NCI-H2171 (cell line): ENCODE measurements at regions not wholly inside any gene's neighbourhood (a gene's known extent, or its start where the extent isn't known, plus 50 kb on each side); places are given as distances from the start of the nearest gene placed in this dataset.
"Not testable (repeated sequence)": the region's sequence is repeated elsewhere in the genome, so short reads cannot be mapped to it uniquely, and the experiment has no call there.

Source experiments
- DNase-seq: peaks from one replicate; lab custom pipeline; 2025; lab: John Stamatoyannopoulos, UW

DNA sequence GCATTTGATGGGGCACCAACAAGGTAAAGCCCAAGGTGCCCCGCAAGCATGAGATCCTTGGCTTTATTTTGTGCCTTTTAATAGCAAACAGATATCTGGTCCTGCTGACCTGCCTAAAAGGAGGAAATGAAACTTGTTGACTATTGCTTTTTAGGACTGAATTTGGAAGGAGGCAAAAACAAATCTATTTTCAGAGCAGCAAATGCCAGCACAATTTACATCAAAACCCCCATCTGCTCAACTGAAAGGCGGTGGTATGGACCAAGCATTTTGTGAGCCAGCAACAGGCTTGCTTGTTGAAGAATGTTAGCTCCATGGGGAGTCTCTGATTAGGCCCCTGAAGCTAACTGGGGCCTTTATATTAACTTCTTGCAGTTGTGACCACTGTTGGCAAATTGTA, 192.6 kb upstream of the E2F8 start:
- DNase-seq: no peak

DNA sequence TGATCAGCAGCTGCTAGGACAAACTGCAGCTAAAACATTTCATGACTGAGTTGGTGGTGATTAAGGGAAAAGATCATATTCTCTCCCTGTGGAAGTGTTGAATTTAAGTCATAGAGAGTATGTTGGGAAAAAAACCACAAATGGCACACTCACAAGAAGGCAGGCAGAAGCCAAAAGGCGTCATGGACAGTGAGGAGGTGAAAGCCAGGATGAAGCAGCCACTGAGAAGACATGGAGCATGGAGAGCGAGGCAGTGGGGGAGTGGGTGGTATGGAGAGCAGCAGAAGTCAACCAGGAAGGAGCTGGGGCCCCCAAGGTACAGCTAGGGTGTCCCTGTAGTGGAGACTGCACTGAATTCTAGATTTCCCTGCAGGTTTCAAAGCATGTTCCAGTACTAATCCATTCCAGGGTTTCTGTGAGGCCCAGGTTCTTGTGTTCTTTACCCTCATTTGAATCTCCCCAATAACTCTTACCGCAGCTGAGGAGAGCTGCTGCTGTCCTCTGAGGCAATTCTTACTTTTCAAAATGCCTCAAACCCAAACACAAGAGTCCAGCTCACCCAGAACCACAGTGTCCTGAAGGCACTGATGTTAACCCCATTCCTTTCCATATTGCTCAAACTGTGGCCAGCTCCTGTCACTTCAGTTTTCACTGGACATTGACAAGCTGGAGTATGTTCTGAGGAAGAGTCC, 191.8 kb upstream of the E2F8 start:
- DNase-seq: no peak

DNA sequence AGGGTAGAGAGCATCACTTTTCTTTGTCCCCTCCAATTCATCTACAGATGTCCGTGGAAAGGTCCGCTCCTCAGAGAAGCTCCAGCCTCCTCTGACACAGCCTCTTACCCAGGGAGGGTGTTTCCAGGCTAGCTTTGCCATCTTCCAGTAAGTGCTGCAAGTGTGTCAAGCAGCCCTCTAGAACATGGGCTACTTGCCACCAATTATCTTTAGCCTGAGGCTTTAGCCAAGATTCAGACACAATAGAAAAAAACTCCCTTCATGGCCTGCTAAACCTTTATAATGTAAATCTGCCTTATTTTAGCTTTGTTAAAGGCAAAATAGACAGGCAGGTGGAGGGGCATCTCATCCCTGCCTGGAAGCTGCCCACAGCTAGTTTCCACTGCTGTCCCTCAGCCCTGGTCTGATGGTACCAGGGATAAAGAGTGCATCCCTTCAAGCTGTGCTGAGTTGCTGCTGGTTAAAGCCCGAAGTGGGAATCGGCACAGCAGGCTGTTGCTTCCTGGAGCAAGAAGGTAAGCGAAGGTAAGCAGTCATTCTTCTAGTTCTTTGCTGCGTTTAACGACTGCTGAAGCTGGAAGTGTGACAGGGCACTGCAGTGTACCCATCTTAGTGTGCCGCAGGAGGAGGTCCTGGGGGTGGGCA, 190.1 kb upstream of the E2F8 start:
- no peak for DNase-seq

DNA sequence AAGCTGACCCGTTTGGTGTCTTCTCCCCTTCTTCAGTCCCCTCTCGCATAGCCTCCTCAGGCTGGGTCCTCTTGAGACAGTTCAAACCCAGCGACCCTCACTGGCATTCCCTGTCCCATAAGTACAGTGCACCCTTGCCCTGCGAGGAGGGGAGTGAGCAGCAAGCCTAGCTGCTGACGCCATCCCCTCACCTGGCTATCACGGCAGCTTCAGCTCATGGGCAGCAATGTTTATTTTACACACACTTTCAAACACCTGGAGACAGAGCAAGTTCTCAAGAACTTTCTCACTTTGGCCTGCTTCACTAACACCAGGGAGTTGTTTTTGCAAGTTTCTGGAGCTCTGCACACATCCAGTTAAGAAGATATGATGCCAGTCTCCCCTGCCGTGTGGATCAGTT, 189.6 kb upstream of the E2F8 start:
- no peak for DNase-seq

DNA sequence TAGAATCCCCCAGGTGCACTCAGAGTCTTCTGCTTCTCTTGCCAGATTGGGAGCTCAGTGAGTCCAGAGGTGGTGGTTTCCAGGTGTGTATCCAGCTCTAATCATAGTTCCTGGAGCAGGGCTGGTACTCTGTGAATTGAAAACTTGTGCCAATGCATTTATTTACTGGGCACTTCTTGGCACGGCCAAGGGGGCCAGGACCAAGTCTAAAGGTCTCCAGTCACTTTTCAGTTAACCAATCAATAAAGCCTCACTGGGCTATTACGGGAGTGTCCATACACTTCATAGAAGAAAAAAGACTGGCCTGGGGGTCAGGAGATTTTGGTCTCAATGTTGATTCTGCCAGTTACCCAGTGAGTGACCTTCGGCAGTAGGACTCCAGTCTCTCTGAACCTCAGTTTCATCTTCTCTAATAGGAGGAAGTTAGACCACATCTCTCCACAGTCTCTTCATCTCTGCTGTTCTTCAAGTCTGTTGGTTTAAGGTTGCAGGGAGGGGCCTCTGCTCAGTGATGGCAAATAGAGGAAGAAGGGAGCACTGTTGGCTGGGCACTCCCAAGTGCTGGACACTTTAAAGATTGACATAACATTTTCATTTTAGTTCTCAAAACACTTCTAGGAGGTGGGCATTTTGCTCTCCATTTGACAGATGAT, 188.5 kb upstream of the E2F8 start:
- no peak for DNase-seq

DNA sequence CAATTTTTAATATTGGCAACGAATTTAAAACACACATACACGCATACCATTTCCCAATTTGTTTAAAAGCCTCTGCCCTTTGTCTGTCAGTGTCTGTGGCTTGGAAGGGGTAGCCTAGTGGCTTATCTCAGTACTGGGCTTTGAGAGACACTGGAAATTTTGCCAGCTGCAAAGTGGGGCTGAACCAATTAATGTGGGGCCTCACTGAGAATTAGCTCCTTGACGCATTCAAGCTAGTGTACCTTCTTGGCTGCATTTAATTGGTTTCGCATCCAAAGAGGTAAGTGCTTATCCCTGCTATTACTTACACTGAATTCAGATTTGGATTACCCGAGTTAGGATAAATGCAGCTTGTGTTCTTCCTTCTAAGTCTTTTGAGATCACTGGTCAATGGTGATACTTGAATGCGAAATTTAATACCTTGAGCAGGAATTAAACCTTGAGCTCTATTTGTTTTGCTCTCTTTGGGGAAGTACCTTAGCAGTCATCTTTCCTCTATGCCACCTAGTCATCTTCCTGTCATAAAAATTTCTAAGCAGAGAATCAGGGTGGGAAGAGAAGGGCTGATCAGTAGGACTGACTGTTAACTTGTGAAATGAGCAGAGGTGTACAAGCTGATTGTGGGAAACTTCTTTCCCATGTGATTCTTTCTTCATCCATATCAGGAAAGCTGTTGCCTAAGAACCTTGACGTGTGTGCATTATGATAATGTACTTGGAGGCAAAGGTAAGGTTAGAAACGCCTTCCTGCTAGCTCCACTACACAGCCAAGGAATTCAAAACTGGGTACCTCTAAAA, 187.7 kb upstream of the E2F8 start:
- DNase-seq: no peak

DNA sequence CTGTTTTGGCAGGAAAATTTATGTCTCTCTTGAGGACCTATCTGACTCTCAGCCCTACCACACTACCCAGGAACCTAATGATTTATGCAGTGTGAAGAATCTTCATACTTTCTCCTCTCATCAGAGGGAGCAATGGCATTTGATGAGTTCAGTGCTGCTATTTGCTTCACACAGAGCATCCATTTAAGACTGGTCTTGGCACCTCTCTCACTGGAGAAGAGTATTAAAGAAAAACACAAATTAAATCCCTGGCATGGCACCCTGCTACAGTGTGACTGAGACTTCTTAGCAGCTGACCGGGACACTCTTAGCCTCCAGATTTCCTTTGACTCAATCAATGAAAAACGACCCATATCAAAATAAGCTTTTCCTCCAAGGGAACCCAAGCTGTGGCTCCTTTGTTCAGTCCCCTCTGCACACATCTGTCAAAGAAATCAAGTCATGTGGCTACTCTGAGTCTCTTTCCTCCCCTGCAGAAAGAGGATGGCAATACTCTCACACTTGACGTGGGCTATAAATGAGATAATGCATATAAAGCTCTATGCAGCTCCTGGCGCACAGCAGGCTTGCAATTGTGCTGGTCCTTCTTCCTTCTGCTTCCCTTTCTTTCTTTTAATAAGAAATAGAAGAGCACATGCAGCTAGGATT, 186.1 kb upstream of the E2F8 start:
- DNase-seq: no peak

DNA sequence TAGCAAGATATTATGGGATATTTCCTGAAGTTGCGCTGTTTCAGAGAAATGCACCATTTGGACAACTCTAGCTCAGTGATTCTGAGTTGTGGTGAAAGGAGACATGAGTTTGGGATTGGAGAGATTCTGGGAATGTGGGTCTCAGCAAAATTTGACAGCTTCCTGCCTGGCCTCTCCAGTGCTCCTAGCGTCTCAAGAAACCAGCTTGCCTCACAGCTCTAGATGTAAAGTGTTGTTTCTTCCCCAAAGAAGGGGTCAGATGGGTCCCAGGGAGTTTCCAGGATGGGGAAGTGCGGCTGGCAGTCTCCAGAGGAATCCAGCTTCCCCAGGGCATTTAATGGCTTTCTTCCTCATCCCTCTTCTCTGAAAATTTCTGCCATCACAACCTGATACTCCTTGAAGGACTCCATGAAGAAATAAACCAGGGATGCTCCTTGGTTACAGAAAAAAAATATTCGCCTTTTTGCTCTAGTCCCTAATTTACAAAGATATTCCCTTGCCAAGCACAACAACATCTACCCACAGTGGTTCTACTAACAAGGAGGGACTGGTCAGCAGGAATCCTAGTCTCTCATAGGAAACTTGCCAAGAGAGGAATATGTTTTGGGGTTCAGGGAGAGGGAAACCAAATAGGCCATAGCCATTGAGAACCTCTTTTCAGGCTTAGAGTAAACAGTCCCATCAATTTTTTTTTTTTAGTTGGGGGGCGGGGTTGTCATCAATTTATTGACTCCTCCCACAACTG, 185.4 kb upstream of the E2F8 start:
- no peak for DNase-seq

DNA sequence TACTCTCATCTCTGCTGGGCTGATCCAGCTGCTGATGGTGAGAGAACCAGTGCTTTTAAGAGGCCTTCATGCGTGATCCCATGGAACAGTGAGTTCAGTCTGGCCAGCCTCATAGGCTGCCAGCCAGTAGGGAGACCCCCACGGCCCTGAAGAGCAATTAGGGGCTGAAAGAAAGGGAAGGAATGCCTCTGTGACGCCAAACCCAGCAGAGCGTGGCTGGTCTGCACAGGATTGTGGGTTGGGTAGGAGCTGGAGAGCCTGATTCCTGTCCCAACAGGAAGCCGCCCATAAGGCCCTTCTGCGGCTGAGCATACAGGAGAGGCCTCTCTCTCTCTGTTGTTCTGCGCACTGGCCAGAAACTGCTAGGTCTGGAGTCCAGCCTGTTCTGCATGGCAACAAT, 181.5 kb upstream of the E2F8 start:
- no peak for DNase-seq

DNA sequence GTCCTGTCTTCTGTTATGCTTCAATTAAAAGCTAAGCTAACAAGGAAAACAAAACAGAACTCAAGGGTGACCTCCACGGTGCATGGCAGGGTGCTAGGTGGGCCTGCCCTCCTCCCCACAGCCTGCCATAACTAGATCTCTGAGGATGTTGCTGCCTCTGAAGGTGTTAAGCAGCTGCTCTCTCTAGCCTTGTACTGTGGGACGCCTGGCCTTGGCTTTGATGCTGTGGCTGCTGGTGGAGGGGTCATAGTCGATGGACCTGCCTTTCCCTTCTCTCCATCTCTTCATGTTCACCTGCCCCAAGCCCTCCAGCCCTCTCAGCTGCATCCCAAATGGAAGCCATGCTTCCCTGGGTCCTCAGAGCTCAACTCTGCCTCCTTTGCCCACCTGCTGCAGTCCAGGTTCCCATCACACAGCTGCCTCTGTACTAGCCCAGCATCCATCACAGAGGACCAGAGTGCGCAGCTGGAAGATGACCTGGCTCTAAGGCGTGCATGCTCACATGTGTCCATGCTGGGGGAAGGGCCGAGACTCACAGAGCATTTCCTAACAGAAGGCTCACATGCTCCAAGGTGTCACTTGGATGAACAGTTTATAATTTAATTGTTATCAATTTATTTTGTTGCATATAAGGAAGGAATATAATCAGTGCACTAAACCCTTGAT, 180.3 kb upstream of the E2F8 start:
- no peak for DNase-seq

DNA sequence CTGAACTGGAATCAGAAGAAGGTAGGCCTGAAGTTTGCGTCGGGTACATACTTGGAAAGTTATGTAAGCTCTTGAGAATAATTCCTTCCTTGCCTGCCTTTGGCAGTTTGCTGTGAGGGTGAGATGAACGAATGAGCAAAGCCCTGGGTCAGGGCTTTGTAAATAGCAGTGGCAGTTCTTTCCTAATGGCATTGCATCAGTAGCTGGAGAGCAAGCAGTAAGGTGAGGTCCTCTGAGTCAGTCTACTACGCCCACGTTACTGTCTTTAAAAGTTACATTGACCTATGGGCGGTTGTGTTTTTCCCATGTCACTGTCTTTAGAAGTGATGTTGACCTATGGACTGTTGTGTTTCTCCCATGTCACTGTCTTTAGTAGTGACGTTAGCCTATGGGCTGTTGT, 179.1 kb upstream of the E2F8 start:
- no peak for DNase-seq

DNA sequence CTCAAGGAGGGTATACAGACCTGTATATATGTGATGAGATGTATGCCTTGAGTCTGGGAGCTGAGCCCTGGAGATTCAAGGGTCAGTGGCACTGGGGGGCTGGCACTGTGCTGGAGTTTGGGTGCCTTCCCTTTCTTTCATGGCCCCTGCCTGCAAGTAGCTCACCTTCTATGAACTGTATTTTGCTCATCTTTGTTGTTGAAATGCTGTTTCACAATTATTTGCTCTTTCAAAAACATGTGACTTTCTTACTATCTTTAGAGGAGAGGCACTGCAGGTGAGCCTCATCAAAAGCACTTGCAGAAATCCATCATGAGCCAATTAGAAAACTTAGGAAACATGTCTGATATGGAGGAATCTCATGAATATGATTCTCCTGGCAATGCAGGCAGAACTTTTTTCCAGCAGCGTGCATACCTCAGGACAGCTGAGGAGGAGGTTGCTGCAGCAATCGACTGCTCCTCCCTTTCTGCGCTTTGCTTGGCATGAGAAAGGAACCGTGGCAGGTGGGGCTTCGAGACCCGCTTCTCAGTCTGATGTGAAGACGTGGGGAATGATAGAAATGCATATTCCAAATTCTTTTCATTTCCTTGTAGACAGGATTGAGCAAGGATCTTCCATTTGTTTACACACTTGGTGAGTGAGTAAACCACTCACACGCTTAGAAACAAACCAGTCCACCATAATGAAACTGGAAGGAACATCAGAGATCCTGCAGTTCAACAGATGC, 178.4 kb upstream of the E2F8 start:
- DNase-seq: no peak

DNA sequence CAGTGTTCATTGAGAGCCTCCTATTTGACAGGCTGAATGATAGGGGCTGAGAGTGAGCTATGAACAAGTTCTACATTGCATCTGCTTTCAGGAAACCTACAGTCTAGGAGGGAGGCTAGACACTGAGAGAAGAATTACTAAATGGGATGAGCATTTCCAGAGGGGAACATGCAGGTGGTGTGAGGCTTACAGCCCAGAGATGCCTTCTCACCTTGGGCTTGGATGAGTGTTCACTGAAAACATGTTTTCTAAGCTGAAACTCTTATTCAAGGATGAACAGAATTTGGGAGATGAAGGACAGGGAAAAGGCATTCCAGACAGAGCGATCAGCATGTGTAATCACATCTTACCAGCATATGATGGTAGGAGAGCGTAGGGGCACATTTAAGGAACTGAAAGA, 177.5 kb upstream of the E2F8 start:
- DNase-seq: no peak

DNA sequence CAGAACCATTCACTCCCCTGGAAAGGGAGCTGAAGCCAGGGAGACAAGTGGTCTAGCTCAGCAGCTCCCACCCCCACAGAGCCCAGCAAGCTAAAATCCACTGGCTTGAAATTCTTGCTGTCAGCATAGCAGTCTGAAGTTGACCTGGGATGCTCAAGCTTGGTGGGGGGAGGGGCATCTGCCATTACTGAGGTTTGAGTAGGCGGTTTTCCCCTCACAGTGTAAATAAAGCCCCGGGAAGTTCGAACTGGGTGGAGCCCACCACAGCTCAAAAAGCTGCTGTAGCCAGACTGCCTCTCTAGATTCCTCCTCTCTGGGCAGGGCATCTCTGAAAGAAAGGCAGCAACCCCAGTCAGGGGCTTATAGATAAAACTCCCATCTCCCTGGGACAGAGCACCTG, 171.3 kb upstream of the E2F8 start:
- not testable (repeated sequence) for DNase-seq

DNA sequence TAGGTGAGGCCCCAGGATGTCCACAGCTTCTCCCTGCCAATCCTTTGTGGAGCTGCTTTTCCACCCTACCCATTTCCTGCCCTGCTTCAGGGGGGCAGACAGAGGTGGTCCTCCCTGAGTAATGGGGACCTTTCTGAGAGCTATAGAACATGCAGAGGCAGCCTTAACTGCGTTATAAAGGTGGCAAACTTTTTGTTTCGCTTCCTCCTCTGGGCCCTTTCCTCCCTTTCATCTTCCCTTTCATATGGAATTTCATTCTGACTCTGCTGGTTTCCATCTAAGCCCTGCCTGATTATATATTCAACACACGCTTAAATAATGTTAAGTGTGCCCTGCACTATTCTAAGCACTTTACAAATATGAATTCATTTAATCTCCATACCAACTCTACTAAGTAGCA, 169.3 kb upstream of the E2F8 start:
- DNase-seq: no peak

DNA sequence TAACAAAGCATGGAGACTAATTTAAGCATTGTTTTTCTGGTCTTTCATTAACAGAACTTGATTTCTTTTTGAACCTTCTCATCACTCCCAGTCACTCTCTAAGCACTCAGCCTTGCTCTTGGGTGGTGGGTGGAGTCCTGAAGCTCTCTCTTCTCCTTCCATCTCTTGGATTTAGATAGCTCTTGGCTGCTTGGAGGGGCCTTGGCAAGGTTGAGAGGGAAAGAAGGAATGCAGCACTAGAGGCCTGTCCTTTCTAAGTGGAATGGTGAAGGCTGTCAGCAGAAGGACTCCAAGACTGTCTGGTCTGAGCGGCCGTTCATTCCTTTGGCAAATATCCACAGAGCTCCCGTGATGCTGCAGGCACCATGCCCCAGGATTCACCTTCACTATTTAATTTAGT, 168.6 kb upstream of the E2F8 start:
- DNase-seq: no peak

DNA sequence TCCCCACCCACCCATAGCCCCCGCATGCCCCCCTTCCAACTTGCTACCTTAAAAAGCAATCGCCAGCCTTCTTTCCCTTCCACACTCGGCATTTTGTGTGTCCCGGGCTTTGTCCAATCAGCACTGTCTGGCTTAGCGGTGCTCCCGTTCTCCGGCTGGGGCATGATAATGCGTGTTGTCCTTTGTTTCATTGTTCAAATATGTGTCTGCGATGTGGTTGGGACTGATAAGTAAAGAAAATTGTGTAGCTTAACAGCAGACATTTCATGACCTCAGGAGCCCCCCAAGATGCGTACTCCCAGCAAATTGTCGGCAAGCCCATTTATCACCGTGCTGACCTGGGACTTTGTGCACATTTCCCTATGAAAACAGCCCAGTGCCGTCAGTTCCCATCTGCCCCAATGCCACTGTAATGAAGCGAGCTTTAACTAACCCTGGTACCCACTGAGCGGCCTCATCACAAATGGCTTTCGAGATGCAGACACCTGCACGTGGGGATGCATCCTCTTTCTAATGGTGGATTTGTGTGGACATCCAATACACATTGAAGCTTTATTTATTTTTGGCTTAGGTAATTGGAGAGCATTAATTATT, 167.0 kb upstream of the E2F8 start:
- DNase-seq: no peak

DNA sequence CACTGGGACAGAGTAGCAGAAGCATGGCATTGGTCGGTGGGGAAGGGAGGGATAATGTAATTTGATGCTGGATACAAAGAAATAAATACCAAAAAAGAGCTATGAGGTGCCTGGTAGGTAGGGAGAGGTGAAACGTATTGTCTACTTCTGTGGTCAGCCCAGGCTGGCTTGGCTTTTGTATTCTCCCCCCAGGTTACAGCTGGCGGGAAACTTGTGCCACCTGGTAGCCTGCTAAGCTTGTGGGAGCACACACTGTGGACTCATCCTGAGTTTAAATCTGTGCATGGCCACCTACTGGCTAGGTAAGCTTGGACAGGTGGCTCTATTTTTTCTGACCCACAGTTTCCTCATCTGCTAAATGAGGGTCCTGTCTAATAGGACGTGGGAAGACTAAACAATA, 165.2 kb upstream of the E2F8 start:
- DNase-seq: no peak

DNA sequence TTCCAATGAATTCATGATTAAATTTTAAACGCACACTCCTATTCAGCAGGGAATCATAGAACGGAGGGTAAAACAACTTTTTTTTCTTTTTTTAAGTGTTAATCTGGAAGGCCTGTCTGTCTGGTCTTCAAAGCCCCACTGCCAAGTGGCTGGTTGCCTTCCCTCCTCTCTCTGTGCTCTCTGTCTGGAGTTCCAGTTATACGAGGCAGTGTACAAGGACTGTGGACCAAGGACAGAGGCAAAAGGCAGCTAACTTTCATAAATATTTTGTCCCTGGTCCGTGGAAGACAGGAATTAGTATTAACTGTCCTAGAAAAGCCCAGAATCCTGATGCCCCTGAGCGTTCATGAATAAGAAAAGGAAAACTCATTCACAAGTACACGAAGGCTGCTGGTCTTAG, 164.0 kb upstream of the E2F8 start:
- DNase-seq: no peak
